Neural cell (in vitro differentiated cells): ENCODE measurements at regions not wholly inside any gene's neighbourhood (a gene's known extent, or its start where the extent isn't known, plus 50 kb on each side); places are given as distances from the start of the nearest gene placed in this dataset.

Experiments used
- CTCF ChIP-seq: fragments of 450-650 bp; IDR thresholded peaks from 2 replicates; pipeline ENCODE4 v1.5.1; 2014; ENCODE audit warnings: antibody characterized with exemption, mild to moderate bottlenecking, moderate library complexity; ENCODE audit not compliant: poor library complexity, severe bottlenecking
- EP300 ChIP-seq: fragments of 450-650 bp; conservative IDR thresholded peaks from 2 replicates; pipeline ENCODE4 v1.6.1; 2014; ENCODE audit warnings: antibody characterized with exemption, mild to moderate bottlenecking, moderate library complexity; ENCODE audit not compliant: poor library complexity, severe bottlenecking
- EZH2 ChIP-seq: fragments of 200-600, 300-800 bp; shearing (Covaris generic), sonication (generic); IDR thresholded peaks from 2 replicates; pipeline ENCODE4 v1.6.1; 2014; ENCODE audit warnings: antibody characterized with exemption, low read length, borderline replicate concordance, mild to moderate bottlenecking; ENCODE audit not compliant: insufficient read depth, poor library complexity, severe bottlenecking
- MXI1 ChIP-seq: fragments of 450-650 bp; conservative IDR thresholded peaks from 2 replicates; pipeline ENCODE4 v1.6.1; 2014; ENCODE audit warnings: antibody characterized with exemption, mild to moderate bottlenecking; ENCODE audit not compliant: poor library complexity, severe bottlenecking

- TF ChIP-seq EP300: no peak
- TF ChIP-seq CTCF: no peak
- no peak for TF ChIP-seq EZH2
- TF ChIP-seq MXI1: no peak
Observed at GRCh38 chr15:37572401-37572800, 362.0 kb upstream of the TMCO5A start.
